C1 segment of cervical spinal cord (tissue), 14 donors: ENCODE measurements at regions not wholly inside any gene's neighbourhood (a gene's known extent, or its start where the extent isn't known, plus 50 kb on each side); places are given as distances from the start of the nearest gene placed in this dataset.

Experiments
- DNase-seq, 14 donors: peaks; one replicate each; lab custom pipeline; 2025; lab: John Stamatoyannopoulos, UW

- DNase-seq: no peak
These were observed 650.1 kb downstream of the SLC4A3 start for GRCh38 chr2:220277445-220277975.

DNA sequence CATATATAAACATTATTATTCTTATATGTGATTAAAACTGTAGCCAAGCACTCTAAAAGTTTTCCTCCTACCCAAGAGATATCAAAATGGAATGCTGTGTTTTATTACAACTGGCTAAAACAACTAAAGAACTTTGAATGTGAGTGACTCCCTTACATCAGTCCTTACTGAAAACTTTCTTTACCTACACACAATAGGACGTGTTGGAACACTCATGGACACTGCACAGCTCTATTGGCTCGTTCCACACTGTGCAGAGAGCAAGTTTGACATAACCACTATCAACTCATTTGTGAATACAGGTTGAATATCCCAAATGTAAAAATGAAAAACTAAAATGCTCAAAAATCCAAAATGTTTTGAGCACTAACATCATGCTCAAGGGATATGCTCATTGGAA lies 650.6 kb downstream of the SLC4A3 start:
- no peak for DNase-seq

DNA sequence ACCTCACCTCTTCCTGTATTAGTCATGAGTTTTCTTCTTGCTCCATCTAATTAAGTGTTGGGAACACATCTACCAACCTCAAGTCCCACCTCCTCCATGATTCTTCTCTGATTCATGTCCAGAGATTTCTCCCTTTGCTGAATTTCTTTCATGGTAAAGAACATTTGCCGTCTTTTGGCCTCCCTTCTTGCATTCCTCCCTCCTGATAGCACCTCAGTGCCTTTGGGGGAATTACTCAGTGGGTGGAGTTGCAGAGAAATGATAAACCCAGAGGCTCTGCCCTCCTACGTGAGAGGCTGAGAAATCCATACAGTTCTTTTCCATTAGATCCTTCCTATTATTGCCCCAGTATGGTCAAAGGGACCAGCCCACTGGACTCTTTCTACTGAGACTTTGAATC lies 651.9 kb downstream of the SLC4A3 start:
- DNase-seq: no peak

- no peak for DNase-seq
These were observed 652.4 kb downstream of the SLC4A3 start for GRCh38 chr2:220279840-220280239.

GRCh38 chr2:220280736-220281135 lies 653.3 kb downstream of the SLC4A3 start:
- DNase-seq: no peak

GRCh38 chr2:220281771-220282170 lies 654.3 kb downstream of the SLC4A3 start:
- DNase-seq: no peak

- no peak for DNase-seq
These were observed 654.8 kb downstream of the SLC4A3 start for GRCh38 chr2:220282236-220282635.

DNA sequence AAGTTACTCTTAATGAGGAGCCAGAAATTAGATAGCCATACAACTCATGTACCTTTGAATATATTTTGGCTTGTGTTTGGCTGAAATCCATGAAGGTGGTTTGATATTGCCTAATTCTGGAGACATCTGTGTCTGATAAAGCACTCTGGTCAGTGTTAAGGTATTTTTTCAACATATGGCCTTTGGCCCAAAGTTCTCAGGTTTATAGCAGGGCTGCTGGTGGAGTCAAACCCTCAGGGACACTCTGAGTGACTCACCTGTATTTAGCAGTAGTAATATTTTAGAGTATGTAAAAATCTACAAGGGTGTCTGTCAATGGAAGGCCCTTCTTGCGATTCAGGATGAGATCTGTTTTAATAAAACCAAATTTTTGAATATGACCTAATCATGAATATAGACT lies 666.5 kb downstream of the SLC4A3 start:
- DNase-seq: no peak

DNA sequence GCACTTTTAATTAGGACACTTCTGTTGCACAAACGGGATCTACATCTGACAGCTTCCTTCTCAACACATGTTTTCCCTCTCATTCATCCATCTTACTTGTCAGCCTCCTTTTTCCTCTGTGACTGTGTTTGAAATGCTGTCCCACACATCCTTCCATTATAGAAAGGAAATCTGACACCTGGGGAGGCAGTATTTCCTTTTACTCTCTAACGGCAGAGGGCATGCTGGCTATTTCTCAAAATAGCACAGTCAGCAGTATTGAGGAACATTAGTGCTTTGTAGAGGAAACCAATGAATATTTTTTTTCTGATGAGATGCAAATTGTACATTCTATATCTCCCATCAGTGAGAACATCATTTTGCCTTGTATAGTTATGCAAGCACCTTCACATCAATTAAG lies 668.7 kb downstream of the SLC4A3 start:
- DNase-seq: no peak

GRCh38 chr2:220297093-220297492 lies 669.7 kb downstream of the SLC4A3 start:
- no peak for DNase-seq

GRCh38 chr2:220300806-220301205 lies 673.4 kb downstream of the SLC4A3 start:
- DNase-seq: no peak

DNA sequence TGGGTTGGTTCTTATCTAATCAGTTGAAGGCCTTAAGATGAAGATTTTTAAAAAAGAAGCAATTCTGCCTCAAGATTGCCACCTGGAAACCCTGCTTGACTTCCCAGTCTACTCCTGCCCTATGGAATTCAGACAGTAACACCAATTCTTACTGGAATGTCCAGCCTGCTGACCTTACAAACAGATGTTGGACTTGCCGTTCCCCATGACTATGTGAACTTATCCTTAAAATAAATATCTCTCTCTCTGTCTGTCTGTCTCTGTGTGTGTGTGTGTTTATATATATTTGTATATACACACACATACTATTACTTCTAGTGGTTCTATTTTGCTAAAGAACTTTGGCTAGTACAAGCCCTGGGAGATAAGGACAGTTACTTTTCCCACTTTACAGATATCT lies 675.3 kb downstream of the SLC4A3 start:
- DNase-seq: no peak

DNA sequence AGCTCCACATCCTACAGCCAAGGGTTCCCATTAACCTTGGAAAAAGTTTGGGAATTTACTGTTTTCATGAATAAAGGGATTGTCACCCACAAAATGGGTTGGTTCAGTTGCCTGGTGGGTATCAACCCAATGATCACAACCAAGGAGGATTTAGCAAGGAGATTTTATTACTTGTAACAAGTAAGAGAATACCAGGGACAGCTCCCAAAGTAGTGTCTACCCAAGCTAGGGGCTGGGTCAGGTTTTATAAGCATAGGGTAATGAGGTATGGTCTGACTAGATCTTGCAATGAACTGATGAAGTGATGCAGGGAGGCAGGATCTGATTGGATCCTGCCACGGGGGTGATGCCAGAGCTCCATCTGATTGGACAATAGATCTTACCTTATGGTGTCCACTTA lies 681.8 kb downstream of the SLC4A3 start:
- DNase-seq: no peak

GRCh38 chr2:220310451-220310861 lies 683.0 kb downstream of the SLC4A3 start:
- DNase-seq: no peak

GRCh38 chr2:220315098-220315823 lies 687.8 kb downstream of the SLC4A3 start:
- DNase-seq: no peak

GRCh38 chr2:220318037-220318436 lies 690.6 kb downstream of the SLC4A3 start:
- no peak for DNase-seq

GRCh38 chr2:220318508-220318907 lies 691.1 kb downstream of the SLC4A3 start:
- no peak for DNase-seq

DNA sequence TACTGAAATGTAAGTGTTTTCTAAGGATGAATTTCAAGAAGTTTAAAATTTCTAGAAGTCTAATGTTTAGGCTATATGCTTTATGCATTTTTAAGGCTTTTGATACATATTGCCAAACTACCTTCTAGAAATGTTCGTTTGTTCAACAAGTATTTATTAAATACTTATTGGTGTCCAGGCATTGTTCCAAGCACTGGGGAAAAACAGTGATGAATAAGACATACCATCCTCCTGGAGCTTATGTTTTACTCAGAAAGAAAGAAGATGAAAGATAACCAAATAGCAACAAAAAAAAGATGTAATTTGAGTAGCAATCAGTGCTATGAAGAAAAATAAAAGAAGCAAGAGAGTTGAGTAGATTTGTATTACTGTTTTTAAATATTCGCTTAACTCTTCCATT lies 692.9 kb downstream of the SLC4A3 start:
- no peak for DNase-seq

GRCh38 chr2:220332886-220333285 lies 705.5 kb downstream of the SLC4A3 start:
- no peak for DNase-seq

- no peak for DNase-seq
These were observed 706.8 kb downstream of the SLC4A3 start for GRCh38 chr2:220334210-220334609.

DNA sequence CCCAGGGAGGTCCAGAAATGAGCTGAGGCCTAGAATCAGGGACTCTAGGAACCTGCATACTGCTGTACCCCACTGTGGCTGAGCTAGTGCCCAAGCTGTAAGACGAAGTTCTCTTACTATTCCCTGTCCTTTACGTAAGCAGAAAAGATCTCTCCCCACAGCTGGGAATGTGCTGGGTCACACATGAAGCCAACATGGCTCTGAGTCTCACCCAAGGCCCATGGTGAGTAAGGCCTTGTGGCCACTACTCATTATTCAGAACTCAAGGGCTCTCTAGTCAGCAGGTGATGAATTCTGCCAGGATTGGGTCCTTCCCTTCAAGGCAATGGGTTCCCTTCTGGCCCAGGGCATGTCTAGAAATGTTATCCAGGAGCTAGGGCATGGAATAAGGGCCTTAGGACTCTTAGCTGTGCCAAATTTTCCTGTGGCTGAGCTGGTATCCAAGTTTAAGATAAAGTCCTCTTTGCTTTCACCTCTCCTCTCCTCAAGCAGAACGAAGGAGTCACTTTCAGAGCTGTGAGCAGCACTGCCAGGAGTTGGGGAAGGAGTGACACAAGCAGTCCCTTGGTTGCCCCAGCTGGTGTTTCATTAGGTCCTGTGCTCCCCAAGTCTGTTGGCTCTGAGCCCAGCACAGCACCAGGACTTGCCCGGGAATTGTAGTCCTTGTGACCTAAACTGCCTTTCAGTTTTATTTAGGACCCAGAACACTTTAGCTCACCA lies 707.6 kb downstream of the SLC4A3 start:
- no peak for DNase-seq

DNA sequence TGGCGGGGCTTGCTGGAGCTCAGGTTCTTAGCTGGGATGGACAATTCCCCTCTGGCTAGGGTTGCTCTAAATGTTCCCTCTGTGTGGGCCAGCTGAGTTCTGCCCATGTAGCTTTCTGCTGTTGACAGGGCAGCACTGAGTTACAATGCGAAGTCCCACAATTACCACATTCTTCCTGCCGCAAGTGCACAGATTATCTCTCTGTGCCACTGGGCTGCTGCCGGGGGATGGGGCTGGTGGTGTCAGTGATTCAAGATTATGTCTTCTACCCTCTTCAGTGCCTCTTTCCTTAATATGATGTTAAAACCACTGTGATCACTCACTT lies 708.1 kb downstream of the SLC4A3 start:
- peak in 2 of 14 donors; percentile 2 to 15 for DNase-seq

DNA sequence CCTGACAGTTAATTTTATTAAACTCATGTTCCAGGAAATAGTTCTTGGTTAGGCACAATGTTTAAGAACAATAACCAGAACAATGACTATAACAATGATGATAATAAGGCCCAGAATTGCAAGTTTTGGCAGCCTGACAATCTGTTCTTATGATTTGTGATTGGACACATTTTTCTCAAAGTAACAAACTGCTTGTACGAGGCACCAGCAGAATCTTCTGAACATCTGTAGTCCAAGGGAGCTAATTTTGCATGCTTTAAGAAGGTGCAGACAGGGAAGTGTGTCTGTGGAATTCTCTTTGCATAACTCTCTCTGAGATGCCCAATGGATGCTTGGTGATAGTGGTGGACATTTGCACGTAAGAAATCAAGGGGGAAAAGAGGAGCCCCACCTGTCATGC lies 709.3 kb downstream of the SLC4A3 start:
- DNase-seq: no peak
